ENCODE measurements at regions not wholly inside any gene's neighbourhood (a gene's known extent, or its start where the extent isn't known, plus 50 kb on each side); places are given as distances from the start of the nearest gene placed in this dataset.

DNA sequence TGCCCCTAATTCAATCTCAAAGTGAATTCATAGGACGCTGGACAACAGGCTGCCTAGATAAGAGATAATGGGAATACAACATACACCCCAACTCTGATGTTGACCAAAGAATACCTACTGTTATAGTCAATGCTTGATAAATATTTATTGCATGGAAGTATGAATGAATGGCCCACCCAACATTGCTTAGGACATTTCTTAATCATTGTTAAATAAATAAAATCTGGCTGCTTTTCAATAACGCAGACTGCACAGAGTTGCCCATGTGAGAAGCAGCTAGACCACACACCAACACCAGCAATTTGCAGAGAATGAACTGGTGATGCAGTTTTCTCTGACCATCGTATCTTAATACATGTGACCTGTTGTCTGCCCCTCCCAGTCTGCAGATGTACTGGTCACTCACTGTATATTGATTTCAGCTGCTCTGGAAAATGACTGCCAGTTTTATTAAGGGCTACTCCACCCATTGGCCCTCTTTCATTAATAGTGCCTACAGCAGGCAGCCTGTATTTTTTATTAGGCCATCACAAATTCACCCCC lies 236.2 kb upstream of the WWC1 start:
- no peak for TF ChIP-seq POLR2A (IDR thresholded peaks at IDR 0.05; ENCODE audit: low read depth, low read length)
- TF ChIP-seq, protein P1, sequence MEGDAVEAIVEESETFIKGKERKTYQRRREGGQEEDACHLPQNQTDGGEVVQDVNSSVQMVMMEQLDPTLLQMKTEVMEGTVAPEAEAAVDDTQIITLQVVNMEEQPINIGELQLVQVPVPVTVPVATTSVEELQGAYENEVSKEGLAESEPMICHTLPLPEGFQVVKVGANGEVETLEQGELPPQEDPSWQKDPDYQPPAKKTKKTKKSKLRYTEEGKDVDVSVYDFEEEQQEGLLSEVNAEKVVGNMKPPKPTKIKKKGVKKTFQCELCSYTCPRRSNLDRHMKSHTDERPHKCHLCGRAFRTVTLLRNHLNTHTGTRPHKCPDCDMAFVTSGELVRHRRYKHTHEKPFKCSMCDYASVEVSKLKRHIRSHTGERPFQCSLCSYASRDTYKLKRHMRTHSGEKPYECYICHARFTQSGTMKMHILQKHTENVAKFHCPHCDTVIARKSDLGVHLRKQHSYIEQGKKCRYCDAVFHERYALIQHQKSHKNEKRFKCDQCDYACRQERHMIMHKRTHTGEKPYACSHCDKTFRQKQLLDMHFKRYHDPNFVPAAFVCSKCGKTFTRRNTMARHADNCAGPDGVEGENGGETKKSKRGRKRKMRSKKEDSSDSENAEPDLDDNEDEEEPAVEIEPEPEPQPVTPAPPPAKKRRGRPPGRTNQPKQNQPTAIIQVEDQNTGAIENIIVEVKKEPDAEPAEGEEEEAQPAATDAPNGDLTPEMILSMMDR (IDR thresholded peaks at IDR 0.05; ENCODE audit: extremely low read depth in 1 of 2, insufficient read depth in 1 of 2, low read depth in 1 of 2, low read length in 2 of 2) = no peak
- TF ChIP-seq EZH2 (IDR thresholded peaks at IDR 0.05; ENCODE audit: borderline replicate concordance, low read depth, low read length, severe bottlenecking) = no peak
- no peak for TF ChIP-seq MAX (IDR thresholded peaks at IDR 0.05; ENCODE audit: insufficient read depth, insufficient read length)

All from endothelial cell of umbilical vein (primary cell).